WTC11 (cell line): ENCODE measurements at regions not wholly inside any gene's neighbourhood (a gene's known extent, or its start where the extent isn't known, plus 50 kb on each side); places are given as distances from the start of the nearest gene placed in this dataset.

ENCODE experiments used
- ATAC-seq: fragments of 200-7000 bp; cut with Tn5 transposase; 2 replicates; pipeline ENCODE4 v1.10.0; 2021; ENCODE audit warnings: mild to moderate bottlenecking, moderate library complexity
- CTCF ChIA-PET: fragments of 300-600 bp; sonication (Branson Sonifier 250); formaldehyde crosslinking; loops from one replicate; lab custom pipeline; 2021; ENCODE audit warnings: antibody characterized with exemption; lab: Charles Lee
- POLR2A ChIA-PET: fragments of 350-600 bp; sonication (Branson Sonifier 250); formaldehyde crosslinking; loops from one replicate; lab custom pipeline; 2021; ENCODE audit warnings: antibody characterized with exemption; lab: Charles Lee
- DNase-seq: peaks from one replicate; pipeline ENCODE4 v3.0.0; 2021; ENCODE audit warnings: low spot score
- H3K27ac Mint-ChIP-seq: 2 replicates; pipeline ENCODE4 v1.8.0; 2021; ENCODE audit warnings: mixed read lengths
- H3K27me3 Mint-ChIP-seq: 2 replicates; pipeline ENCODE4 v1.8.0; 2021; ENCODE audit warnings: low read depth, mild to moderate bottlenecking, moderate library complexity, mixed read lengths
- H3K36me3 Mint-ChIP-seq: 2 replicates; pipeline ENCODE4 v1.8.0; 2021; ENCODE audit warnings: mixed read lengths
- H3K4me1 Mint-ChIP-seq: 2 replicates; pipeline ENCODE4 v1.8.0; 2022; ENCODE audit warnings: mixed read lengths
- H3K4me3 Mint-ChIP-seq: 2 replicates; pipeline ENCODE4 v1.8.0; 2021; ENCODE audit warnings: mild to moderate bottlenecking, moderate library complexity, mixed read lengths
- H3K9me3 Mint-ChIP-seq: 2 replicates; pipeline ENCODE4 v1.8.0; 2021; ENCODE audit warnings: mixed read lengths
- ATF1 ChIP-seq: sonication (generic); formaldehyde crosslinking; IDR thresholded peaks from 2 replicates; pipeline ENCODE4 v1.8.1; 2023; ENCODE audit warnings: mild to moderate bottlenecking, moderate library complexity, missing genetic modification reagents
- ATF2 ChIP-seq: sonication (generic); formaldehyde crosslinking; IDR thresholded peaks from 2 replicates; pipeline ENCODE4 v1.8.1; 2022; ENCODE audit warnings: low read depth, missing genetic modification reagents, borderline replicate concordance
- ATF3 ChIP-seq: sonication (generic); formaldehyde crosslinking; conservative IDR thresholded peaks from 2 replicates; pipeline ENCODE4 v1.8.1; 2022; ENCODE audit warnings: mild to moderate bottlenecking, missing genetic modification reagents
- CTCF ChIP-seq: fragments of 200-600 bp; IDR thresholded peaks from 2 replicates; pipeline ENCODE4 v1.8.0; 2022; ENCODE audit warnings: antibody characterized with exemption
- E2F4 ChIP-seq: sonication (generic); formaldehyde crosslinking; IDR thresholded peaks from 2 replicates; pipeline ENCODE4 v1.8.1; 2022; ENCODE audit warnings: low read depth, mild to moderate bottlenecking, moderate library complexity, missing genetic modification reagents, borderline replicate concordance
- ETV6 ChIP-seq: sonication (generic); formaldehyde crosslinking; IDR thresholded peaks from 2 replicates; pipeline ENCODE4 v1.8.1; 2022; ENCODE audit warnings: mild to moderate bottlenecking, missing genetic modification reagents
- FOXP1 ChIP-seq: sonication (generic); formaldehyde crosslinking; IDR thresholded peaks from 2 replicates; pipeline ENCODE4 v1.8.0; 2022; ENCODE audit warnings: missing genetic modification reagents, mild to moderate bottlenecking, moderate library complexity, borderline replicate concordance
- GABPB1 ChIP-seq: sonication (generic); formaldehyde crosslinking; IDR thresholded peaks from 2 replicates; pipeline ENCODE4 v1.8.1; 2023; ENCODE audit warnings: mild to moderate bottlenecking, missing genetic modification reagents
- IRF2 ChIP-seq: sonication (generic); formaldehyde crosslinking; IDR thresholded peaks from 2 replicates; pipeline ENCODE4 v1.8.0; 2022; ENCODE audit warnings: low read depth, missing genetic modification reagents, borderline replicate concordance
- MAX ChIP-seq: sonication (generic); formaldehyde crosslinking; IDR thresholded peaks from 2 replicates; pipeline ENCODE4 v1.8.0; 2022; ENCODE audit warnings: mild to moderate bottlenecking, missing genetic modification reagents
- STAT6 ChIP-seq: sonication (generic); formaldehyde crosslinking; conservative IDR thresholded peaks from 2 replicates; pipeline ENCODE4 v1.8.1; 2023; ENCODE audit warnings: mild to moderate bottlenecking, low read depth, missing genetic modification reagents, moderate library complexity
- TEAD1 ChIP-seq: sonication (generic); formaldehyde crosslinking; IDR thresholded peaks from 2 replicates; pipeline ENCODE4 v1.8.0; 2022; ENCODE audit warnings: mild to moderate bottlenecking, missing genetic modification reagents
- TEAD4 ChIP-seq: sonication (generic); formaldehyde crosslinking; IDR thresholded peaks from 2 replicates; pipeline ENCODE4 v1.8.0; 2022; ENCODE audit warnings: mild to moderate bottlenecking, missing genetic modification reagents
- ZNF121 ChIP-seq: sonication (generic); formaldehyde crosslinking; IDR thresholded peaks from 2 replicates; pipeline ENCODE4 v1.8.0; 2023; ENCODE audit warnings: missing genetic modification reagents
- ZNF138 ChIP-seq: sonication (generic); formaldehyde crosslinking; conservative IDR thresholded peaks from 2 replicates; pipeline ENCODE4 v1.8.1; 2022; ENCODE audit warnings: mild to moderate bottlenecking, moderate library complexity, missing genetic modification reagents

- no peak for TF ChIP-seq E2F4
- no peak for TF ChIP-seq TEAD1
- no peak for TF ChIP-seq FOXP1 (CRISPR knock-in tag)
- TF ChIP-seq, all 79 proteins: peak for 0
Observed at GRCh38 chr2:41890341-41890740, 157.5 kb upstream of the PKDCC start (continued).

- H3K27ac Mint-ChIP-seq = no peak overlapping the region
- H3K27me3 Mint-ChIP-seq = no peaks in the 10 kb centered on the region
- ChIA-PET CTCF (interaction anchor here (0.6 to 1.7 kb wide), 2 partner anchors 23 to 115 kb away, joined by 3 to 5 read pairs; no protein-coding TSS in a partner anchor), POLR2A (no interaction called here)
- H3K9me3 Mint-ChIP-seq = peaks cover 5% of the 10 kb centered on the region; the same call in 1 of the 2 replicates
- no peak for DNase-seq
- no peak overlapping the region for H3K4me3 Mint-ChIP-seq
- TF ChIP-seq ETV6 (CRISPR knock-in tag) (no peak), TEAD1 (no peak), ATF3 (CRISPR knock-in tag) (no peak), ZNF138 (no peak), ATF2 (no peak), CTCF (no peak), MAX (CRISPR knock-in tag) (no peak), IRF2 (CRISPR knock-in tag) (no peak), ATF1 (no peak)
- ATAC-seq = no peak
- H3K36me3 Mint-ChIP-seq = no peaks in the 10 kb centered on the region
- no peaks in the 10 kb centered on the region for H3K4me1 Mint-ChIP-seq
Observed at GRCh38 chr2:41892476-41892875, 155.3 kb upstream of the PKDCC start.

- Mint-ChIP-seq H3K27ac (no peak overlapping the region), H3K27me3 (no peaks in the 10 kb centered on the region), H3K4me3 (no peak overlapping the region), H3K36me3 (no peaks in the 10 kb centered on the region), H3K9me3 (no peaks in the 10 kb centered on the region; the same call in 1 of the 2 replicates), H3K4me1 (no peaks in the 10 kb centered on the region)
- ChIA-PET POLR2A (interaction anchor here (0.9 kb wide), 1 partner anchor 25 kb away, joined by 3 read pairs; no protein-coding TSS in a partner anchor), CTCF (no interaction called here)
- DNase-seq (no peak), ATAC-seq (no peak)
- TF ChIP-seq ZNF121 (CRISPR knock-in tag) = no peak
- TF ChIP-seq STAT6 (CRISPR knock-in tag) = no peak
- no peak for TF ChIP-seq TEAD4
- TF ChIP-seq TEAD1 = no peak
- TF ChIP-seq GABPB1 (CRISPR knock-in tag) = peak; percentile 32; the same call in 1 of the 2 replicates
Observed at GRCh38 chr2:41894563-41895333, 153.1 kb upstream of the PKDCC start.
